Panc1 (cell line): ENCODE measurements at regions not wholly inside any gene's neighbourhood (a gene's known extent, or its start where the extent isn't known, plus 50 kb on each side); places are given as distances from the start of the nearest gene placed in this dataset.

ENCODE experiments used
- ATAC-seq: fragments of 200-7000 bp; cut with Tn5 transposase; 2 replicates; pipeline ENCODE4 v1.9.1; 2020; ENCODE audit warnings: mild to moderate bottlenecking, moderate library complexity
- BruUV-seq: library from RNA; stranded (reverse); fragments of 400-500 nt; replicated peaks from 2 replicates; lab custom pipeline; 2021; lab: Mats Ljungman, UMichigan
- CTCF ChIA-PET: fragments of 300-600 bp; sonication (Branson Sonifier 250); formaldehyde crosslinking; loops from one replicate; lab custom pipeline; 2022; ENCODE audit warnings: antibody characterized with exemption; lab: Charles Lee
- POLR2A ChIA-PET: fragments of 300-600 bp; sonication (Branson Sonifier 250); formaldehyde crosslinking; loops from one replicate; lab custom pipeline; 2022; ENCODE audit warnings: antibody characterized with exemption; lab: Charles Lee
- DNase-seq: peaks from one replicate; pipeline ENCODE4 v3.0.0-alpha.2; 2010; ENCODE audit warnings: low read depth, low spot score
- H3K27ac ChIP-seq: 2 replicates; pipeline ENCODE4 v1.5.1; 2011; ENCODE audit warnings: mild to moderate bottlenecking, low read length, inconsistent platforms
- H3K27me3 ChIP-seq: fragments of 200-500 bp; sonication (Bioruptor generic); 2 replicates; pipeline ENCODE4 v1.6.0; 2014; ENCODE audit warnings: low read length, inconsistent platforms; ENCODE audit not compliant: control insufficient read depth, insufficient read depth
- H3K36me3 ChIP-seq: fragments of 200-500 bp; sonication (Bioruptor generic); 2 replicates; pipeline ENCODE4 v1.5.1; 2014; ENCODE audit warnings: inconsistent platforms, mild to moderate bottlenecking, low read length, moderate library complexity; ENCODE audit not compliant: control insufficient read depth, insufficient read depth
- H3K4me1 ChIP-seq: 2 replicates; pipeline ENCODE4 v1.5.1; 2011; ENCODE audit warnings: inconsistent platforms, mild to moderate bottlenecking, low read length, moderate library complexity; ENCODE audit not compliant: control insufficient read depth, insufficient read depth
- H3K4me3 ChIP-seq, 2 experiments: 2 replicates each; pipeline ENCODE4 v1.5.1; 2011 to 2012; ENCODE audit warnings: low read depth in 2 of 2, low read length in 2 of 2, mild to moderate bottlenecking in 2 of 2, inconsistent platforms in 1 of 2, moderate library complexity in 1 of 2
- H3K9me3 ChIP-seq: fragments of 200-500 bp; sonication (Bioruptor generic); 2 replicates; pipeline ENCODE4 v1.5.1; 2014; ENCODE audit warnings: low read depth, mild to moderate bottlenecking, inconsistent platforms, low read length, moderate library complexity; ENCODE audit not compliant: control insufficient read depth, insufficient read depth
- POLR2AphosphoS5 ChIP-seq: IDR thresholded peaks from 2 replicates; pipeline ENCODE4 v1.6.1; 2012; ENCODE audit warnings: mild to moderate bottlenecking, low read depth, low read length, moderate library complexity
- SIN3A ChIP-seq: IDR thresholded peaks from 2 replicates; pipeline ENCODE4 v1.6.1; 2012; ENCODE audit warnings: low read depth, mild to moderate bottlenecking, low read length, moderate library complexity, borderline replicate concordance; ENCODE audit not compliant: insufficient read depth
- TCF7L2 ChIP-seq: IDR thresholded peaks from 2 replicates; pipeline ENCODE4 v1.6.1; 2011; ENCODE audit warnings: mild to moderate bottlenecking, low read depth, low read length, inconsistent platforms
- in situ Hi-C: cut with HindIII; loops from 2 replicates; pipeline ENCODE4 v1.10.0; 2016; ENCODE audit warnings: low sequenced_read_pairs, low pct_unique_long_range_greater_than_20kb
- intact Hi-C: fragments of 100-400 bp; cut with micrococcal nuclease; formaldehyde crosslinking; loops from one replicate; pipeline ENCODE4 v1.10.0; 2022; ENCODE audit not compliant: unreplicated experiment
- TF ChIP-seq, protein P1 (sequence below): fragments of 450-650 bp; IDR thresholded peaks from 2 replicates; pipeline ENCODE4 v1.5.1; 2017; ENCODE audit warnings: mild to moderate bottlenecking
- TF ChIP-seq, protein P2 (sequence below), 2 experiments: IDR thresholded peaks; 2 replicates each; pipeline ENCODE4 v1.6.1; 2011 to 2012; ENCODE audit warnings: low read depth in 2 of 2, control low read depth in 1 of 2, low read length in 1 of 2, mild to moderate bottlenecking in 1 of 2, moderate library complexity in 1 of 2; ENCODE audit not compliant: insufficient read depth in 1 of 2

DNA sequence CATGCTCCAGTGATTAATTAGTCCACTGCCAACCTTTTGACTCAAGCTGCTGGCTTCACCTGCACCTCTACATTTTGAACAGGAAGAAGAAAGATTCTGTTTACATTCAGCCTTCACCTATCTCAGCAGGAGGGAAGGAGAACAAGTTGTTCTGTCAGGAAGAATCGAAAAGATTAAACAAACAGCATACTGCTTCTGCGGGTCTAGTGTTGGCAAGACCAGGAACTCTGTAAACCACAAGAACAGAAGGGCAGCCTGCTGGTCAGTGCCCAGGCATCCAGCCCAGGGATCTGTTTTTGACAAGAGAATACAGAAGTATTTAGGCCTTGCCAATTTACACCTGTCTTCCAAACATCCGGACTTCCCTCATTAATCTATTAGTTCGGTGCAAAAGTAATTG lies 189.7 kb downstream of the CHD9NB start:
- POLR2A ChIA-PET: no interaction called here
- Histone ChIP-seq H3K9me3 (no peaks in the 10 kb centered on the region), H3K4me1 (no peaks in the 10 kb centered on the region), H3K27ac (no peak overlapping the region), H3K27me3 (no peaks in the 10 kb centered on the region), H3K36me3 (no peaks in the 10 kb centered on the region), H3K4me3 (no peak overlapping the region)
- TF ChIP-seq POLR2AphosphoS5 (no peak), SIN3A (no peak), TCF7L2 (no peak)
- TF ChIP-seq, protein P1, sequence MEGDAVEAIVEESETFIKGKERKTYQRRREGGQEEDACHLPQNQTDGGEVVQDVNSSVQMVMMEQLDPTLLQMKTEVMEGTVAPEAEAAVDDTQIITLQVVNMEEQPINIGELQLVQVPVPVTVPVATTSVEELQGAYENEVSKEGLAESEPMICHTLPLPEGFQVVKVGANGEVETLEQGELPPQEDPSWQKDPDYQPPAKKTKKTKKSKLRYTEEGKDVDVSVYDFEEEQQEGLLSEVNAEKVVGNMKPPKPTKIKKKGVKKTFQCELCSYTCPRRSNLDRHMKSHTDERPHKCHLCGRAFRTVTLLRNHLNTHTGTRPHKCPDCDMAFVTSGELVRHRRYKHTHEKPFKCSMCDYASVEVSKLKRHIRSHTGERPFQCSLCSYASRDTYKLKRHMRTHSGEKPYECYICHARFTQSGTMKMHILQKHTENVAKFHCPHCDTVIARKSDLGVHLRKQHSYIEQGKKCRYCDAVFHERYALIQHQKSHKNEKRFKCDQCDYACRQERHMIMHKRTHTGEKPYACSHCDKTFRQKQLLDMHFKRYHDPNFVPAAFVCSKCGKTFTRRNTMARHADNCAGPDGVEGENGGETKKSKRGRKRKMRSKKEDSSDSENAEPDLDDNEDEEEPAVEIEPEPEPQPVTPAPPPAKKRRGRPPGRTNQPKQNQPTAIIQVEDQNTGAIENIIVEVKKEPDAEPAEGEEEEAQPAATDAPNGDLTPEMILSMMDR: no peak
- TF ChIP-seq, protein P2, sequence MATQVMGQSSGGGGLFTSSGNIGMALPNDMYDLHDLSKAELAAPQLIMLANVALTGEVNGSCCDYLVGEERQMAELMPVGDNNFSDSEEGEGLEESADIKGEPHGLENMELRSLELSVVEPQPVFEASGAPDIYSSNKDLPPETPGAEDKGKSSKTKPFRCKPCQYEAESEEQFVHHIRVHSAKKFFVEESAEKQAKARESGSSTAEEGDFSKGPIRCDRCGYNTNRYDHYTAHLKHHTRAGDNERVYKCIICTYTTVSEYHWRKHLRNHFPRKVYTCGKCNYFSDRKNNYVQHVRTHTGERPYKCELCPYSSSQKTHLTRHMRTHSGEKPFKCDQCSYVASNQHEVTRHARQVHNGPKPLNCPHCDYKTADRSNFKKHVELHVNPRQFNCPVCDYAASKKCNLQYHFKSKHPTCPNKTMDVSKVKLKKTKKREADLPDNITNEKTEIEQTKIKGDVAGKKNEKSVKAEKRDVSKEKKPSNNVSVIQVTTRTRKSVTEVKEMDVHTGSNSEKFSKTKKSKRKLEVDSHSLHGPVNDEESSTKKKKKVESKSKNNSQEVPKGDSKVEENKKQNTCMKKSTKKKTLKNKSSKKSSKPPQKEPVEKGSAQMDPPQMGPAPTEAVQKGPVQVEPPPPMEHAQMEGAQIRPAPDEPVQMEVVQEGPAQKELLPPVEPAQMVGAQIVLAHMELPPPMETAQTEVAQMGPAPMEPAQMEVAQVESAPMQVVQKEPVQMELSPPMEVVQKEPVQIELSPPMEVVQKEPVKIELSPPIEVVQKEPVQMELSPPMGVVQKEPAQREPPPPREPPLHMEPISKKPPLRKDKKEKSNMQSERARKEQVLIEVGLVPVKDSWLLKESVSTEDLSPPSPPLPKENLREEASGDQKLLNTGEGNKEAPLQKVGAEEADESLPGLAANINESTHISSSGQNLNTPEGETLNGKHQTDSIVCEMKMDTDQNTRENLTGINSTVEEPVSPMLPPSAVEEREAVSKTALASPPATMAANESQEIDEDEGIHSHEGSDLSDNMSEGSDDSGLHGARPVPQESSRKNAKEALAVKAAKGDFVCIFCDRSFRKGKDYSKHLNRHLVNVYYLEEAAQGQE (IDR thresholded peaks at IDR 0.05; ENCODE audit: insufficient read depth in 1 of 2, low read depth in 2 of 2, low read length in 1 of 2): no peak
- no TSS peak for BruUV-seq
- intact Hi-C loops (no loop called here), in situ Hi-C loops (no loop called here)
- ATAC-seq (no peak), DNase-seq (no peak)
- CTCF ChIA-PET: no interaction called here

DNA sequence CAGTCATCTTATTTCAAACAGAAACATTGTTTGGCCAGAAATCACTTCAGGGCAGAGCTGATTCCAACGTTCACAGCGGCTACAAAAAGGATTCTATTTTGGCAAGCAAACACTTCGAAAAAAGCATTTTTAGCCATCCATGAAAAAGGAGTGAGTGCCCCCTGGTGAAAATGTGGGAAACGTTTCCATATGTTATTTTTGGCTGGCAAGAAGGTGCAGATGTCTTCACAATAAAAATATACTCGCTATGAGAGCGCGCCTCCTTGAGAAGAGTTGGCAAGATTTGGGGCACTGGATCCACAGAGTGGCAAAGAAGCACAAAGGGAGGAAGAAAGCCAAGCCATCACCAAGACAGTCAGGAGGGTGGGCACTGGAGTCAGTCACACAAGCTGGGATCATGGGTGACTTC lies 191.1 kb downstream of the CHD9NB start:
- no peak overlapping the region for H3K4me3 ChIP-seq
- H3K27me3 ChIP-seq: no peaks in the 10 kb centered on the region
- in situ Hi-C loops (no loop called here), intact Hi-C loops (no loop called here)
- H3K36me3 ChIP-seq: no peaks in the 10 kb centered on the region
- CTCF ChIA-PET: no interaction called here
- ATAC-seq (no peak), DNase-seq (no peak)
- H3K4me1 ChIP-seq: no peaks in the 10 kb centered on the region
- no TSS peak for BruUV-seq
- TF ChIP-seq, protein P1: peak; percentile 10; the same call in 1 of the 2 replicates
- no peak for TF ChIP-seq TCF7L2
- POLR2A ChIA-PET: no interaction called here
- no peaks in the 10 kb centered on the region for H3K9me3 ChIP-seq
- H3K27ac ChIP-seq: no peak overlapping the region
